K562 (cell line): ENCODE measurements at regions not wholly inside any gene's neighbourhood (a gene's known extent, or its start where the extent isn't known, plus 50 kb on each side); places are given as distances from the start of the nearest gene placed in this dataset.

ENCODE experiments used
- CREB1 ChIP-seq, 2 experiments: sonication (generic) in 1 of 2; formaldehyde crosslinking in 1 of 2; IDR thresholded peaks; 2 replicates each; pipeline versions ENCODE4 v1.6.1 to v1.8.0; 2012 to 2022; ENCODE audit warnings: inconsistent platforms in 1 of 2, mild to moderate bottlenecking in 1 of 2, missing genetic modification reagents in 1 of 2, moderate library complexity in 1 of 2
- CTCF ChIP-seq, 3 experiments: IDR thresholded peaks in 2 of 3; conservative IDR thresholded peaks in 1 of 3; 2 replicates each; pipeline ENCODE4 v1.5.1; 2011 to 2012; ENCODE audit warnings: low read length in 3 of 3, mild to moderate bottlenecking in 3 of 3, control low read depth in 2 of 3, improper control_type of control experiment in 1 of 3, inconsistent platforms in 1 of 3, low read depth in 1 of 3, mixed read lengths in 1 of 3, moderate library complexity in 1 of 3; ENCODE audit not compliant: insufficient read depth in 2 of 3
- SREBF2 ChIP-seq: sonication (generic); formaldehyde crosslinking; IDR thresholded peaks from 2 replicates; pipeline ENCODE4 v1.4.0; 2020; ENCODE audit warnings: mild to moderate bottlenecking, missing genetic modification reagents
- UBTF ChIP-seq, 2 experiments: IDR thresholded peaks; 2 replicates each; pipeline ENCODE4 v1.6.1; 2012; ENCODE audit warnings: improper control_type of control experiment in 2 of 2, low read depth in 2 of 2, low read length in 2 of 2, borderline replicate concordance in 1 of 2
- ZNF431 ChIP-seq: sonication (generic); formaldehyde crosslinking; IDR thresholded peaks from 2 replicates; pipeline ENCODE4 v1.8.0; 2022; ENCODE audit warnings: mild to moderate bottlenecking, missing genetic modification reagents

GRCh38 chrX:21167011-21167410, 207.2 kb upstream of the CNKSR2 start:
- TF ChIP-seq ZNF431 (CRISPR knock-in tag), result no peak
- TF ChIP-seq UBTF (IDR thresholded peaks at IDR 0.05; ENCODE audit: borderline replicate concordance in 1 of 2, low read depth in 2 of 2, low read length in 2 of 2), result no peak
- no peak for TF ChIP-seq CTCF (IDR thresholded peaks at IDR 0.05 in 2 of 3, conservative IDR thresholded peaks at IDR 0.05 in 1 of 3; ENCODE audit: insufficient read depth in 2 of 3, low read depth in 1 of 3, low read length in 3 of 3)
- TF ChIP-seq CREB1 (IDR thresholded peaks at IDR 0.05), result no peak
- TF ChIP-seq CREB1 (CRISPR knock-in tag; IDR thresholded peaks at IDR 0.05), result no peak
- TF ChIP-seq SREBF2 (CRISPR knock-in tag), result no peak
